Activated CD8-positive, alpha-beta memory T cell treated with anti-CD3 and anti-CD28 coated beads, Interleukin-2, amount 50 U/mL, for 1 hour (primary cell): ENCODE measurements at regions not wholly inside any gene's neighbourhood (a gene's known extent, or its start where the extent isn't known, plus 50 kb on each side); places are given as distances from the start of the nearest gene placed in this dataset.

ENCODE experiments used
- DNase-seq: peaks from one replicate; pipeline ENCODE4 v3.0.0-alpha.2; 2020; ENCODE audit errors: extremely low read depth

DNA sequence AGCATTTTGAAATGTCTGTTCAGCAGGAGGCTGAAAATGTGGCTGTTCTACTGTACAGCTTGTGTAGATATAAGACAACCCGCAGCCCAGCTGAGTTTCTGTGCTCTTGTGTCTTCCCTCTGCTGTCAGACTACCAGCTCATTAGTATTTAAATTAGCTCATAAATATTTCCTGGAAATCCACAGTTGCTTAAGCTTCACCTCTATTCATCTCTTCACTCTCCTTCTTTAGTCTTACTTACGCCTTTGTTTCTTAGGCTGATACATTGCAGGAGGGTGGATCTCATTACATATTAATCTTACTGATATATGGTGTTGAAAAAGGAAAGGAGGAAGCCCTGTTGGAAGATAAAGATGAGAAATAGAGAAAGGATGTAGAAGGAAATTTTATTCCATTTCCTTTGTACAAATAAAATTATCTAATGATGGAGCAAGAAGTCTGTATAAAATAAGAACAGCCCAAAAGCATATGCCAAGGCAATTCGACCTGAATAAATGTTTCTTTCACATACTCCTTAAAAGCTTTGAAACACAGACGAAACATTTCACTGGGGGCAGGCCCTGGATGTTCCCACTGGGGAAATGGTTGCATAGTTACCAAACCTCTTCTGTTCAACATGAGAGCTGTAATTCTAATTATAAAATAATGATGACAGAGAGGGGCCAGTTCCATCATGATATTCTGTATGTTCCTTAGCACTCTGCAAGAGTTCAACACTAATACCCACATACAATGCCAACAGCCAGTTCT, 111.8 kb upstream of the APC start:
- no peak for DNase-seq

DNA sequence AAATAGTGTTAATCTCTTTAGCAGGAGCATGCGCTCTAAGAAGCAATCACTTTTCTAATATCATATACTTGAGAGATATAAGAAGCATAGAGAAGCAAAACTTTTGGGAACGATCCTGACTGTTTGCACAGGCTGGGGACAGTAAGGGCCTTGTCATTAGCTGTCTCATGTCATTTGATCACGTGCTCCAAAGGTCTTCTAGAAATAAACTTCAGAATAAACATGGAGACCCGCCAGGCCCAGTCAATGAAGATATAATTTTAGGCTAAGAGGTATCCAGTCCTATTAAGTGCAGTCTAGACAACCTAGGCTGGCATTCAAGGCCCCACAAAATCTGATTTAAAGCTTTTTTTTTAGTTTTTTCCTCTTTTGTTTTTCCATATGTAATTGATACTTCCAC, 111.0 kb upstream of the APC start:
- DNase-seq, result no peak

DNA sequence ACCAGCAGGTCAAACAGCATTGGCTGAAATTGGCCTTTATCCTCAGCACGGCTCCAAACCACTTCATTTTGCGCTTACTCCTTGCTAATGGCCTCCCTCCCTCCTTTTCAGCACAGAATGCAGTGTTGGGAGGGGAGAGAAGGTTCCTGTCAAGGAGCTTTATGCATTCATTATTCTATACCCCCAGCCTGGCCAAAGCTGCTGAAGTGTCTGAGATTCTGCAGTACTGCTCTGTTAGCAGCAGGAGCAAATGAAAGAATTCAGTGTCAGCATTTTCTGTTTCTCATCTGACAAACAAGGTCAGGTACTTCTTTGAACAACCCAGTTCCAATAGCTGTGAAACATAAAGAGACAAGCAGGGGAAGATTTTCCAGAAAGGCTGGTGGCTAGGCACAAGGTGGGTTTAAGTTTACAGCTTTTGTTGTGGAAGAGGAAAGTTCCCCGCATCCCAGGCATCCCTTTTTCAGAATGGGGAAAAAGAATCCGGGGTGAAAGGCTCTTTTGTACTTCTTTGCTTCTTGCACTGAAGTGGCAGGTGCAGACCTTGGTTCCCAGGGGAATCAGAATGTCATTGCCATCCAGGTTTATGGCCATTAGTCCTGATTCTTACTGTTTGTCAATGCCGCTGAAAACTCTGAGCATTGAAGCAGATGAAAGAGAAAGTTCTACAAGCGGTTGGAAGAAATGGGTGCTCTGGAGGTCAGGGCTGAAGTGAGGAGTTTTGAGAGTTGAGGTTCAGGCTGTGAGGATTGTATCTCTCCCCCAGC, 109.3 kb upstream of the APC start:
- no peak for DNase-seq

DNA sequence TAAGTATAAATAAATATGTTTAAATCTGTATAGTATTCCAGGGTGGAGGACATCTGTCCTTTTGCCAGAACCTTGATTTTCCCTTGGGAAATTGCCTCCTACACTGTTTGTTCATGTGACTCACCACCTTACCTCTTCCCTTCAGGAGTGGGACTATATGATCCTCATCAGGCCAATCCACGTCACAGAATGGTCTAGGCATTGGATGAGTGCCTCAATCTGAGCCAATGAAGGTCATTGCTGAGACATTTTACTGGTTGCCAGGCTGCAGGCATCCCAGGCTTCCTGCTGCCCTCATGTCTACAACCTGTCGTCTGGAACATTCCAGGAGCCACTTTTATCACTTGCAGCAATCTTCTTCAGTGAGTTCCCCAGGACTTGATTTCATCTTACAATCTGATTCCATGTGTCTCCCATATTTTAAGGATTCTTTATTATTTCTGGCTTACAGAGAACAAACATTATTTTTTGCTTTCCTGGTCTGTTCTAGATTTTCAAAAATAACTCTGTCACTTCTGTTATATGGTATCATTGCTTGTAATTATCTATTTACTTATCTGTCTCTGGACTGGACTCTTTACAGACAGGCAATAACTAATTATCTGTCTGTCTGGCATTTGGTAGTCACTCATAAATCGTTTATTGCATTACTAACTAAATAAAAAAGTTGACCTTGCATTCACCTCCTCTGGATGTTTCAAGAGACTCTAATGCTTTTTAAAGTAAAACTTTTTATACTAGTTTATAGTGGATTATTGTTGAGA, 107.3 kb upstream of the APC start:
- no peak for DNase-seq

DNA sequence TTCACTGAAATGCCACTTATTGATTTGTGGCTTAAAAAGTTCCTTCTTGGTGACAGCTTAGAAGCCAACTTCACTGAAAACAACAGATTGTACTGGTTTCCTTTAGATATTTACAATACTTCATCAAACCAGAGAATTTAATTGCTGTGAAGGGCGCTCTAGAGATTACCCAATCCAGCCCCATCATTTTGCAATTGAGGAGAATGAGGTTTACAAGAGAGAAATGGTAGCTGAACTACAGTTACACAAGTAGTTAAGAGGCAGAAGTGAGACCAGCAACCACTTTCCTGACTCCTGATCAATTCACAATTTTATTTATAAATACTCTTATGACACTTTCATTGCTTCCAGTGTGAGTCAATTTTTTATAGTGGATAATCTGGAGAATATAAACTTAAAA, 103.5 kb upstream of the APC start:
- DNase-seq, result no peak

DNA sequence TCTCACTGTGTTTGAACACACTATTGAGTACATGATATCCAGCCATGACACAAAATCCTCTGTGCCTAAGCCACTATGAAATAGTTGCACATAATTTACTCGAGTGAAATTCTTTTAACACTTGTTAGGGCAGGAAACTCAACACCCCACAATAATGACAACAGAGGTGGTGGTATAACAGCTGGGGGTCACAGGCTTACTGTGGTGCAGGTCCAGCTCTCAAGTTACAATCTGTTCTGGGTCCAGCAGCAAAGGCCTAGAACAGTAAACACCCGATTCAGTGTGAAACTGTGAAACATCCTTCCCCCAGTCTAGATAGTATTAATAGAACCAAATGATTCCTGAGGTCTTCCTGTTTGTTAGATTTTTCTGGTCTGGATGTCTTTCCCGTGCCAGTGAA, 102.9 kb upstream of the APC start:
- DNase-seq, result no peak

DNA sequence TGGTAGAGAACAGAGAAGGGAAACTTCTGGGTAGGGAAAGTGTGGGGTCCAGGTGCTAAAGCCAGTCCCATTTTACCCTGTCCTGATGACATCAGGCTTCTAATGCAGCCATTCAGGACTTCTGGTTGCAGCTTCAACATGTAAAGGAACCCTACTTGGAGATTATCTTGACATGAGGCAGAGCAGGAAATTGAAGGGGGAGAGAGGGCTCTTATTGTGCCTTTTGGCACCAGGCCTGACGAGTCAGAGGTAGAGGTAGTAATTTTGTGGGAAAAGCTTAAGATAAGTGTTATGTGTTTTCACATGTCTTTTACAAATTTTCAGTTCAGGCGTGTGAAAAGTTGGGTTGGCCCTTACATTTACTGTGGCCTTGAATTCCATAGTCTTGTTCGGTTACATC, 102.4 kb upstream of the APC start:
- DNase-seq, result no peak

DNA sequence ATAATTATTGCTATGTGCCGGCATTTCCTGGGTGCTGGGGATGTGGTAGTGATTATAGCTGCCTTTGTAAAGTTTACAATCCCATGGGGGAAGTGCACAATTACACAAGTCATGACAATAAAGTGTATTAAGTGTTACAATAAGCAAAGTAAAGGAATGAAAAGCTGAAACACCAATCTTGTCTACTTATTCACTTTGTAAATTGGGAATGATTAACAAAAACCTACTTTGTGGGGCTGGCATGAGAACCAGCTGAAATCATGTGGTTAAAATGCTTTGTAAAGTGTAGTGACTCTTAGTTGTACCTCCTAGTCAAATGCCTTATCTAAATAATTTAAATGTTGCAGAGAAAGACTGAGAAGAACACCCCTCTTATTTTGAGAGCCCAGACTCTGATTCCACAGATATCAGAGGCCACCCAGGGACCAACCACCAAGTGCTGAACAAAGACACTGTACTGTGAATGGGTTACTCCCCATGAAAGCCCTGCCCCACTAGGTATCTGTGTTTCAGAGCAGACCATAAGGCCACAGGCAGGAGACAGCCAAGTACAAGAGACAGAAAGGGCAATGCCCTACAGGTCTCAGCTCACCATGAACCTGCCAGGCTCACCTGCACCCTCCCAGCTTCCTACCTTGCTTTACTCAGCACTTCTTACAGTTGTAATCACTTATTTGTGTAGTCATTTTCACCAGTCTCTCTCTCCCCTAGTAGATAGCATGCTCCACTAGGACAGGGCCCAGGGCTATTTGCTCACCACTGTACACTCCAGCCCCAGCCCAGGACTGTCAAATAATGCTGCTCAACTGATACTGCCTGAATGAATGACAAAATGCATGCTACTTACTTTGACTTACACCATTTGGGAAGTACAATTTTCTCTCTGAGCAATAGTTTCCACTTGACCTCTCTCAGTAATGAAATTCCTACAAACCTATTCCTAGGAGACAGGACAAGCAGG, 101.6 kb upstream of the APC start:
- no peak for DNase-seq

DNA sequence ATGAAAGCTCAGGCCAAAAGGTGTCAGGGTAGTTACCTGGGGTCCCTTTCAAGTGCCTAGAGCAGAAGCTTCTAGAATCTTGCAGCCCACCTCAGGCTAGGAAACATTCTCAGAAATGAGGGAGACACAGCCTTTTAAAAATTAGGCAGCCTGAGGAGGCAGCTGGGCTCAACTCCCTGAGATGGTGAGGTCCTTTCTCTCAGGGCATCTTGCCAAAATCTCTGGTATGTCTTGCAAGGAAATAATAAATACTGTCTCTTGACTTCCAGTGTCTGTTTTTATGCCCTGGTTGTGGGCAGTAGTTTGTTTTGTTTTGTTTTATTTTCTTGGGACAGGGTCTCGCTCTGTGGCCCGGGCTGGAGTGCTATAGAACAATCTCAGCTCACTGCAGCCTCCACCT, 100.9 kb upstream of the APC start:
- DNase-seq, result no peak

DNA sequence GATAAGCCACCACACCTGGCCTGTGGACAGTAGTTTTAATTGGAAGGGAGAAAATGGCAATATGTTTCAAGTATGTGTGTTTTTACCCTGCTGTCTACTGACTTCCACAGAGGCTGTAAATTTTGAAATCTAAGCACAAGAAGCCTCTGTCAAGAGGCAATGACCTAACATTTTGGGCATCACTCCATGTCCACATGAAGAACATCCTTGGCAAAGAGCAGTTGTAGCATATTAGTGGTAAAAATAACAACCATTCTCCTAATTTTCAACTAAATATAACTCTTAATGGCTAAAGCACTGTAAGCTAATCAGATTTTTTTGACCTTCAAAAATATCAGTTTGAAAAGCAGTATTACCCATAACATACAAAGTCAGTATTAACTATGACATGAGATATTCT, 100.3 kb upstream of the APC start:
- DNase-seq, result no peak

DNA sequence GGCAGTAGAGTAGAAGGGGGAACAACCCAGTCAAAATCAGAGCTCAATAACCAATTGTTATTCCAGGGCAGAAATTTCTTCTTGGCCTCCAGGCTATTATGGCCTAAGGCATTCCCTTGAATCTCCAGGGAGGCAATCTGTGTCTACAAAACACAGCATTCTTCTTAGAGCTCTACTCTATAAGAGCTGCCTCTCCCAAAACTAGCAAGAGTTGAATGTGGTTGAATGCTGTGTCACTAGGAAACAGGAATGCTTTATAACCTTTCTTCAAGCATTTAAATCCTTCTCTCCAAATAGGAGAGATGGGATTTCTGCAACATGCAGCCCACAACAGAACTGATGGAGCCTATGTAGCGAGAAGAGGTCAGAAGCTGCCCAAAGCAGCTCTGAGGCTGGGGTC, 97.1 kb upstream of the APC start:
- no peak for DNase-seq

DNA sequence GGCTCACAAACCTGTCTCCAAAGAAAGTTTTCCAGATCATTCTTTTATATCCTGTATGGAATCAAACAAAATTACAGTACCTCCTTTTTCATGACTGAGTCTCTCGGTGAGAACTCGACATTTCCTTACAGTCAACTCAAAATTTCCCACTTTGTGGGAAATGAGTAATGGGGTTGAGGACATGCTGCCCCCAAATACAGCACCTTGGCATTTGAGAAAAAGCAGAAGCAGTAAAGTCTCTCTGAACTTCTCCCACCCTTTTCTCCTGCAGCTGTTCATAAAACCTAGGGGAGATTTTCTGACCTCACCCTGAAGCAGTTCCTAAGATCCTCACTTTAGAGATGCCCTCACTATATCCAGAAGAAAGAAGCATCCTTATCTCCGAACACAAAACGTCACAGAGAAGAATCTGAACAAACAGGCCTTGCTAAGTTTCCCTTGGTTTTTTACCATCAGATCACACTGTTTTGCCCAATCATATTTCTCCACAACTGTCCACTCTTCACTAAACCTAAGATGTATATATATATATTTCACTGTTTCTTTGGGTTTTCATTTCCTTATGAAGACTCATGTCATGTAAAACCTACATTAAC, 96.1 kb upstream of the APC start:
- no peak for DNase-seq

DNA sequence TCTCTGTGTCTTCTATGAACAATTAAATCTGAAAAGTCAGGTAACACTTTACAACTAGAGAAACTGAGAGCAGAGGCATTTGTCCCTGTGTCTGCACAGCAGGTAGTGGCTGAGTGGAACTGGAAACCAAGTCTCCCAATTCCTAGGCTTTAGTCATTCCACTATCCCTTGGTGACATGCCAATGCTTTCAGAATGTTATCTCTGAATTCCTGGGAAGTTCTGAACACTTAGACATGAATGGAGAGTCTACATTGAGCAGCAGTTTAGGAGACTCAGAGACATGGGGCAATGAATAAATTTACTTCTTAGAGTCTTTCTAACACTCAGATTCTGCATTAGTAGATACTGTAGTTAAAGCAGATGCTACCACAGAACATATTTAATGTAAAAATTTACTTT, 94.8 kb upstream of the APC start:
- DNase-seq, result no peak

DNA sequence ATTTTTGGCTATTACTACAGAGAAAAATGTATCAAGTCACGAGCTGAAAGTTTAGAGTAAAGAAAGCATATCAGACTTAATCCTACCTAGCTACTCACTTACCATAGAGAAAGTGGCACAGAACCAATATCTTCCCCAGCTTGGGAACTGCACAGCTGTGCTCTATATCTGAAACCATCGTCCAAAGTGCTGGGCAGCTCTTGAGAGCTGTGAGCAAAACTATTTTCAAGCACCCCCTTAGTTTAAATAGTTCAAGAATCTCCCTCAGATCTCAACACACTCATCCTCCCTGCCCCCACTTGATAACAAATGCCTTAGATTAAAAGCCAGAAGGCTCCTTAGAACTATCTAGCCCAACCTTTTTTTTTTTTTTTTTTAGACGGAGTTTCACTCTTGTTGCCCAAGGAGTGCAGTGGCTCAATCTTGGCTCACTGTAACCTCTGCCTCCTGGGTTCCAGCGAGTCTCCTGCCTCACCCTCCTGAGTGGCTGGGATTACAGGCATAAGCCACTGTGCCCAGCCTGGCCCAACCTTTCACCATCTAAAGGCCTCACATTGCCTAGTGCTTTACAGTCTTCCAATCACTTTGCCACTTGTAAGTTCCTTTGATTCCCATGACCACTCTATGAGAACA, 94.2 kb upstream of the APC start:
- DNase-seq, result no peak

DNA sequence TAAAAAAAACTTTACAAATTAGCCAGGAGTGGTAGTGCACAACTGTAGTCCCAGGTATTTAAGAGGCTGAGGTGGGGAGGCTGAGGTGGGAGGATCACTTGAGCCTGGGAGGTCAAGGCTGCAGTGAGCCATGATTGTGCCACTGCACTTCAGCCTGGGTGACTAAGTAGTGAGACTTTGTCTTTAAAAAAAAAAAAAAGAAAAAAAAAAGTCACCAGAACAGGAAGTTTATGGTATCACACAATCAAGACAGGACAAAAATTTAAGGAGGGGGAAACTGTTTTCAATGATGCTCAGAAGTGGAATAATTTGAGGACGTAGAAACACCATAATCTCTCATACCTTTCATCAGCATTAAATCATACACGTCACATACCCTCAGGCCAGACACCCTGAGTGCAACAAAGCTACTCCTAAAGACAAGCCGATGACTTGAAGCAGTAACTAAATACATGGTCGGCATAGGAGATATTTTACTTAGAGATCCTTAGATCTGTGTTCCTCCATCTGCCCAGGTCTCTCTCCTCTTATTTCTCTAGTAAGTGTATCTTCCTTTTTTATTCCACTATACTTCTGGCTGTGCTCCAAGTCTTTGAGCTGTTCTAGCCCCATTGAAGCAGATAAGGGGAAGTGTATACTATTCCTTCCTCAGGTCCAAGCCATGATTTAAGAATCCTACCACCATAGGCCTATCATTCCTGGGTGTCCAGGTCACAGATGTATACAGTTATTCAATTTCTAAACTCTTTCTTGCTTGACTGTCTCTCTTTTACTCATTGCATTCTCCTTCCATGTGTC, 91.3 kb upstream of the APC start:
- DNase-seq, result no peak

DNA sequence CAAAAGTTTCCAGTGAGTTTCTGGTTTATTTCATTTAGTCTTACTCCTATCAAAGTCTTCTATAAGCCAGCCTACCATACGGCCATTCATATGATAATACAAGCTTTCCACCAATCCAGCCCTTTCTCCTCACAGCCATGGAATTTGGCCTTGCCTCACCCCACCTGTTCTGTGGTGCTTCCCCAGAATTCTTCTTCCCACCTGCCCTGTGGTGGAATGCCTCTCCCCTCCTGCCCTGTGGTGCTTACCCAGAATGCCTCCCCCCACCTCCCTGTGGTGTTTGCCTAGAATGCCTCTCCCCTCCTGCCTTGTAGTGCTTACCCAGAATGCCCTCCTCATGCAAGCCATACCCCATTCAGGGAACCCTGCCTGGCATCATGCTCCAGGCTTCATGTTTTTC, 90.3 kb upstream of the APC start:
- DNase-seq, result no peak

DNA sequence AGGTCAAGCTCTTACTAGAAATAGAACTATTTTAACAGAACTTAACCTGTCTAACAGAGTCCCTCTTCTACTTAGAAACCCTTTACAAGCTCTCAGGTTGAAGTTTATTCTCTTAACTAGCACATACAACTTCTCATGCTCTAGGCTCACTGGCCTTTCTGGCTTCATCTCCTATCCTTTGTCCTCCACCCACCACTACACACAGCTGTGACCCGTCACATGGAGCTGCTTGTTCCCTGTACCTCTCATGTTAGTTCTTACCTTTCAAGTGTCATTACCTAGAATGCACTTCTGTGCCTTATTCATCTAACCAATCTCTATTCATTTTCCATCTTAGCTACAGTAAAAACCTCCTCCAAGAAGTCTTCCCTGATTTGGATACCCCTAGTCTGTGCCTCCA, 89.4 kb upstream of the APC start:
- DNase-seq, result no peak

DNA sequence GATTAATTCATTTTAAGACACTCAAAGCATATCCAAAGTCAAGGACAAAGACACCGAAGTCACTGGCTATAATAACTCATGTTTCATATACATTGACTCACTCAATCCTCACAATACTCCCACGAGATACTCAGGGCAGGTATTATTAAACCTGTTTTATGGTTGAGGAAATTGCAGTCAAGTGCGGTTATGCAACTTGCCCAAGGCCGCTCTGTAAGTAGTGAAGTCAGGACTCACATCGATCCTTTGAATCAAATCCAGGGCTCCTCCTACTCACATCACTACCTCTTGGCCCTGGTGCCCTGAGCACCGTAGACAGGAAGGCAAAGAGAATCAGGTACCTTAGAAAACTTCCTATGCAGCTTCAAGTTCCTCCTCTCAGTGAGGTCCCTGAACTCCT, 87.8 kb upstream of the APC start:
- DNase-seq, result no peak

DNA sequence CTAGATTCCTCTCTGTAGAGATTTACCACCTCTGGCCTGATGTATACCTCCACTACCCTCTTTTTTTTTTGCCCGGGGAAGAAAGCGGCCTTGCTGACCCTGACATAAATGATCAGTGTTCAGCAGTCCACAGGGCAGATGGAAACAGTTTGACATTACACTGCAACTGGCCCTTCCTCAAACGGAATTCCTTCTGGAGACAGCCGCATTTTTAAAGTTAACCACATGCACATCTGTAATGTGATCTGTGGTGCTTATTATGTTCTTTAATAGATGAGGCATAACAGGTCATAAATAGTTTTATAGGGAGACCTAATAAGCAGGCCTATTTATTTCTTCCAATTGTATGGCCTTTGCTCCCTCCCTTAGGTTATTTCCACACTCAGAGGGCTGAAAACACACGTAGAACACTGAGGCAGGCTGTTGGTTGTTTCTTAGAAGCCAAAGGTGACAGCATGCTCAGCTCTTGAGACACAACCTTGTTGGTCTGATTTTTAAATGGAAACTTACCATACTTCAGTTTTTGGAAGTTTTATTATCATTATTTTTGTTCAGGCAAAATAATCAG, 84.0 kb upstream of the APC start:
- no peak for DNase-seq

DNA sequence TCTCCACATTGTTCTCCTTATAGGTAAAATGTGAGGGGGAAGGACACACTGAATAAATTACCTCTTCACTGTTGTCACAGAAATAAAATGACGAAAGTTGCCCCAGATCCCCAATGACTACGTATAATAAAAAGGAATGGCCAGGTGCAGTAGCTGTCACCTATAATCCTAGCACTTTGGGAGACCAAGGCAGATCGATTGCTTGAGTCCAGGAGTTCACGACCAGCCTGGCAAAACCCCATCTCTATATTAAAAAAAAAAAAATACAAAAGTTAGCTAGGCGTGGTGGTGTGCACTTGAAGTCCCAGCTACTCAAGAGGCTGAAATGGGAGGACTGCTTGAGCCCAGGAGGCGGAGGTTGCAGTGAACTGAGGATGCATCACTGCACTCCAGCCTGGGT, 82.2 kb upstream of the APC start:
- no peak for DNase-seq
